GM12873 (cell line): ENCODE measurements at regions not wholly inside any gene's neighbourhood (a gene's known extent, or its start where the extent isn't known, plus 50 kb on each side); places are given as distances from the start of the nearest gene placed in this dataset.

Experiments used
- CTCF ChIP-seq: IDR thresholded peaks from 2 replicates; pipeline ENCODE4 v1.5.1; 2012; ENCODE audit warnings: low read depth, mild to moderate bottlenecking, moderate library complexity, low read length, control low read depth; ENCODE audit not compliant: insufficient read depth; ENCODE audit errors: missing control alignments

- no peak for TF ChIP-seq CTCF
Observed at GRCh38 chr16:6170022-6170421, 1072.4 kb upstream of the EEF2KMT start.

GRCh38 chr16:6165330-6165979 is 1067.9 kb upstream of the EEF2KMT start:
- TF ChIP-seq CTCF, result no peak

- TF ChIP-seq CTCF, result no peak
Observed at GRCh38 chr16:6160871-6161270, 1063.3 kb upstream of the EEF2KMT start.

- TF ChIP-seq CTCF, result no peak
Observed at GRCh38 chr16:6160303-6160702, 1062.7 kb upstream of the EEF2KMT start.

- TF ChIP-seq CTCF, result no peak
Observed at GRCh38 chr16:6157806-6158205, 1060.2 kb upstream of the EEF2KMT start.

GRCh38 chr16:6155271-6155670 is 1057.7 kb upstream of the EEF2KMT start:
- no peak for TF ChIP-seq CTCF

- no peak for TF ChIP-seq CTCF
Observed at GRCh38 chr16:6153901-6154300, 1056.3 kb upstream of the EEF2KMT start.
